ENCODE measurements at regions not wholly inside any gene's neighbourhood (a gene's known extent, or its start where the extent isn't known, plus 50 kb on each side); places are given as distances from the start of the nearest gene placed in this dataset.

DNA sequence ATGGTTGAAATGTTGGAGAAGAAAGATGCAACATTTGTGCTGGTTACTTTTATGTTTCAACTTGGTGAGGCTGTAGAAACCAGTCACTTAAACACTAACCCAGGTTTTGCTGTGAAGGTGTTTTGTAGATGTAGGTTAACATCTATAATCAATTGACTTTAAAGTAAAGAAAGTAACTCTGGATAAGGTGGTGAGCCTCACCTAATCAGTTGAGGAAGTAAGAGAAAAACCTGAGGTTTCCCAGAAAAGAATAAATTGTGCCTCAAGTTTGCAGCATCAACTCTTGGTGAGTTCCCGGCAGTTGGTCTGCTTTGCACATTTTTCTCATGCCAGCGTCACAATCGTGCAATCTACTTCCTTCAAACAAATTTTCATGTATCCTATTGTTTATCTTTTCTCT is 673.4 kb downstream of the QKI start:
- Mint-ChIP-seq H3K4me3 (ENCODE audit: unreplicated experiment) (no peak overlapping the region), H3K27ac (ENCODE audit: unreplicated experiment) (no peak overlapping the region), H3K4me1 (ENCODE audit: low read depth, unreplicated experiment) (no peaks in the 10 kb centered on the region), H3K36me3 (ENCODE audit: insufficient read depth, unreplicated experiment) (no peaks in the 10 kb centered on the region), H3K27me3 (ENCODE audit: insufficient read depth, unreplicated experiment) (peaks cover 2% of the 10 kb centered on the region), H3K9me3 (ENCODE audit: unreplicated experiment) (no peaks in the 10 kb centered on the region)
- H3K9me3 ChIP-seq, result no peaks in the 10 kb centered on the region
- TF ChIP-seq, protein P1, sequence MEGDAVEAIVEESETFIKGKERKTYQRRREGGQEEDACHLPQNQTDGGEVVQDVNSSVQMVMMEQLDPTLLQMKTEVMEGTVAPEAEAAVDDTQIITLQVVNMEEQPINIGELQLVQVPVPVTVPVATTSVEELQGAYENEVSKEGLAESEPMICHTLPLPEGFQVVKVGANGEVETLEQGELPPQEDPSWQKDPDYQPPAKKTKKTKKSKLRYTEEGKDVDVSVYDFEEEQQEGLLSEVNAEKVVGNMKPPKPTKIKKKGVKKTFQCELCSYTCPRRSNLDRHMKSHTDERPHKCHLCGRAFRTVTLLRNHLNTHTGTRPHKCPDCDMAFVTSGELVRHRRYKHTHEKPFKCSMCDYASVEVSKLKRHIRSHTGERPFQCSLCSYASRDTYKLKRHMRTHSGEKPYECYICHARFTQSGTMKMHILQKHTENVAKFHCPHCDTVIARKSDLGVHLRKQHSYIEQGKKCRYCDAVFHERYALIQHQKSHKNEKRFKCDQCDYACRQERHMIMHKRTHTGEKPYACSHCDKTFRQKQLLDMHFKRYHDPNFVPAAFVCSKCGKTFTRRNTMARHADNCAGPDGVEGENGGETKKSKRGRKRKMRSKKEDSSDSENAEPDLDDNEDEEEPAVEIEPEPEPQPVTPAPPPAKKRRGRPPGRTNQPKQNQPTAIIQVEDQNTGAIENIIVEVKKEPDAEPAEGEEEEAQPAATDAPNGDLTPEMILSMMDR (IDR thresholded peaks at IDR 0.05; ENCODE audit: insufficient read depth in 1 of 2, low read depth in 1 of 2, low read length in 1 of 2, severe bottlenecking in 1 of 2, unreplicated experiment in 1 of 2), result no peak
- H3K36me3 ChIP-seq (ENCODE audit: control insufficient read depth, insufficient read depth, low read length), result no peaks in the 10 kb centered on the region
- no peak overlapping the region for H3K4me3 ChIP-seq (ENCODE audit: low read depth, low read length)
- no peaks in the 10 kb centered on the region for H3K4me1 ChIP-seq
- CTCF ChIA-PET, result no interaction called here
- POLR2A ChIA-PET, result no interaction called here
- intact Hi-C loops (cut with micrococcal nuclease; ENCODE audit: unreplicated experiment), result no loop called here
- no TSS peak for BruUV-seq (replicated peaks)
- no peaks in the 10 kb centered on the region for H3K27me3 ChIP-seq (replicated peaks; ENCODE audit: control insufficient read depth, insufficient read depth, low read length)
- DNase-seq, result no peak

DNA sequence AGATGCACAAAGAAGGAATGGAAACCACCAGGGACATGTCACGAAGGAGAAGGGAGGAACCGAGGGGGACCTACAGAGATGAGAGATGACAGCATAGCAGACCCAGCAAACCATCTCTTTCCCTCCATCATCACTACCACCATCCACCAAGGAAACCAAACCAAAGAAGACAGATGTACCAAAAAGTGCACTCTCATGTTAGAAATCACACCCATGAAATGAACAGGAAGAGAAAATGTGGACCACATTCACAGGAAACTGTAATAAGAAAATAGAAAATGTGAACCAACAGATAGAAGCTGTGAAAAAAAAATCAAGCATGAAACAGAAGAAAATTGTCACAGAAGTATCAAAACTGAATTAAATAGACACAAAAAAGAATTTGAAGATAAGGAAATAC is 672.7 kb downstream of the QKI start:
- H3K4me1 Mint-ChIP-seq (ENCODE audit: low read depth, unreplicated experiment), result no peaks in the 10 kb centered on the region

DNA sequence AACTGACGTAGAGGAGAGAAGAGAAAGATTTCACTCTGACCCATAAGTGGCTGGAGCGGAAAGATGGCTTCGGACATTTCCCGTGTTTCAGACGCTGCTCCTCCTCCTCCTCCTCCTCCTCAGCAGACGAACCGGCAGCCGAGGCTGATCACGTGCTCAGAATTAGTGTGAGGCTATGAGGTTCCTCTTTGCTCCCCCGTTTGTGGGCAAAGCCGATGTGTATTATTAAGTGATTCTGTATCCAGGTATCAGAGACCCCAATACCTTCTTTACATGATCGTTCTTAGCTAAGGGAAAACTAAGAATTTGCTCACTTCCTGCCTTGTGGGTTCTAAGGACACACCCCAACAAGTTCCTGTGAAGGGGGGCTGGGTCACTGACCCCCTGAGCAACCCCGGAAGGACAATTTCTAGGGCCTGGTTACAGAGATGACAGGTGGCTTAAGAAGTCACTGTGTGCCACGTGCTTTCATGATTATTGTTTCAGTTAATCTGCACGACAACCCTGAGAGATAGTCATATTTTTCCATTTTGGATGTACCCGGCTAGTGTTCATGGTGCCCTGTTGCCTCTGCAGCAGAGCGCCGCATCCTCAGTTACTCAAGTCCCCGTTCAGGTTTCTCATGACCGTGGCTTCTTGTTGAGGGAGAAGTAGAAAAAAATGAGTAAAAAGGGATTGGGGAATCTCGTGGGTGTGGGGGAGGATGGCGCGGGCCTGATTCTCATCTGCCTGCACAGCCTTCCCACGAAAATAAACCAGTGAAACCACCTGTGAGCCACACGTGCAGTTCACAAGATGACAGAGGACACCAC is 671.8 kb downstream of the QKI start:
- H3K4me1 Mint-ChIP-seq (ENCODE audit: low read depth, unreplicated experiment), result no peaks in the 10 kb centered on the region
- Histone ChIP-seq H3K9me3 (no peaks in the 10 kb centered on the region), H3K4me3 (ENCODE audit: low read depth, low read length) (no peak overlapping the region), H3K36me3 (ENCODE audit: control insufficient read depth, insufficient read depth, low read length) (no peaks in the 10 kb centered on the region), H3K4me1 (no peaks in the 10 kb centered on the region), H3K27me3 (replicated peaks; ENCODE audit: control insufficient read depth, insufficient read depth, low read length) (no peaks in the 10 kb centered on the region)
- CTCF ChIA-PET, result no interaction called here
- intact Hi-C loops (cut with micrococcal nuclease; ENCODE audit: unreplicated experiment), result no loop called here
- no peak for DNase-seq
- H3K27ac Mint-ChIP-seq (ENCODE audit: unreplicated experiment), result no peak overlapping the region
- no TSS peak for BruUV-seq (replicated peaks)
- no peaks in the 10 kb centered on the region for H3K36me3 Mint-ChIP-seq (ENCODE audit: insufficient read depth, unreplicated experiment)
- H3K9me3 Mint-ChIP-seq (ENCODE audit: unreplicated experiment), result no peaks in the 10 kb centered on the region
- peaks cover 2% of the 10 kb centered on the region for H3K27me3 Mint-ChIP-seq (ENCODE audit: insufficient read depth, unreplicated experiment)
- no peak overlapping the region for H3K4me3 Mint-ChIP-seq (ENCODE audit: unreplicated experiment)
- TF ChIP-seq, protein P1 (IDR thresholded peaks at IDR 0.05; ENCODE audit: insufficient read depth in 1 of 2, low read depth in 1 of 2, low read length in 1 of 2, severe bottlenecking in 1 of 2, unreplicated experiment in 1 of 2), result no peak
- POLR2A ChIA-PET, result no interaction called here

More for the DNA sequence above, 672.7 kb downstream of the QKI start:
- Mint-ChIP-seq H3K36me3 (ENCODE audit: insufficient read depth, unreplicated experiment) (no peaks in the 10 kb centered on the region), H3K4me3 (ENCODE audit: unreplicated experiment) (no peak overlapping the region), H3K27ac (ENCODE audit: unreplicated experiment) (no peak overlapping the region), H3K27me3 (ENCODE audit: insufficient read depth, unreplicated experiment) (peaks cover 2% of the 10 kb centered on the region), H3K9me3 (ENCODE audit: unreplicated experiment) (no peaks in the 10 kb centered on the region)
- no TSS peak for BruUV-seq (replicated peaks)
- intact Hi-C loops (cut with micrococcal nuclease; ENCODE audit: unreplicated experiment), result no loop called here
- ChIA-PET CTCF (no interaction called here), POLR2A (no interaction called here)
- Histone ChIP-seq H3K4me1 (no peaks in the 10 kb centered on the region), H3K9me3 (no peaks in the 10 kb centered on the region), H3K27me3 (replicated peaks; ENCODE audit: control insufficient read depth, insufficient read depth, low read length) (no peaks in the 10 kb centered on the region), H3K36me3 (ENCODE audit: control insufficient read depth, insufficient read depth, low read length) (no peaks in the 10 kb centered on the region), H3K4me3 (ENCODE audit: low read depth, low read length) (no peak overlapping the region)
- no peak for DNase-seq
- TF ChIP-seq, protein P1 (IDR thresholded peaks at IDR 0.05; ENCODE audit: insufficient read depth in 1 of 2, low read depth in 1 of 2, low read length in 1 of 2, severe bottlenecking in 1 of 2, unreplicated experiment in 1 of 2), result no peak

All from Caco-2 (cell line).